ENCODE measurements at regions not wholly inside any gene's neighbourhood (a gene's known extent, or its start where the extent isn't known, plus 50 kb on each side); places are given as distances from the start of the nearest gene placed in this dataset.

GRCh38 chr2:128726236-128726635 lies 407.6 kb upstream of the HS6ST1 start:
- Histone ChIP-seq H3K36me3 (ENCODE audit: insufficient read depth, low read length, poor library complexity, severe bottlenecking) (no peaks in the 10 kb centered on the region), H3K4me3 (ENCODE audit: low read depth, low read length, poor library complexity, severe bottlenecking) (no peak overlapping the region), H3K9me3 (ENCODE audit: low read depth, low read length, poor library complexity, severe bottlenecking) (peaks cover 9% of the 10 kb centered on the region), H3K27me3 (replicated peaks; ENCODE audit: insufficient read depth, low read depth, low read length, poor library complexity) (no peaks in the 10 kb centered on the region), H3K4me1 (ENCODE audit: insufficient read depth, low read length, poor library complexity, severe bottlenecking) (no peaks in the 10 kb centered on the region), H3K27ac (ENCODE audit: low read depth, low read length, poor library complexity, severe bottlenecking) (no peak overlapping the region)
- TF ChIP-seq, protein P1, sequence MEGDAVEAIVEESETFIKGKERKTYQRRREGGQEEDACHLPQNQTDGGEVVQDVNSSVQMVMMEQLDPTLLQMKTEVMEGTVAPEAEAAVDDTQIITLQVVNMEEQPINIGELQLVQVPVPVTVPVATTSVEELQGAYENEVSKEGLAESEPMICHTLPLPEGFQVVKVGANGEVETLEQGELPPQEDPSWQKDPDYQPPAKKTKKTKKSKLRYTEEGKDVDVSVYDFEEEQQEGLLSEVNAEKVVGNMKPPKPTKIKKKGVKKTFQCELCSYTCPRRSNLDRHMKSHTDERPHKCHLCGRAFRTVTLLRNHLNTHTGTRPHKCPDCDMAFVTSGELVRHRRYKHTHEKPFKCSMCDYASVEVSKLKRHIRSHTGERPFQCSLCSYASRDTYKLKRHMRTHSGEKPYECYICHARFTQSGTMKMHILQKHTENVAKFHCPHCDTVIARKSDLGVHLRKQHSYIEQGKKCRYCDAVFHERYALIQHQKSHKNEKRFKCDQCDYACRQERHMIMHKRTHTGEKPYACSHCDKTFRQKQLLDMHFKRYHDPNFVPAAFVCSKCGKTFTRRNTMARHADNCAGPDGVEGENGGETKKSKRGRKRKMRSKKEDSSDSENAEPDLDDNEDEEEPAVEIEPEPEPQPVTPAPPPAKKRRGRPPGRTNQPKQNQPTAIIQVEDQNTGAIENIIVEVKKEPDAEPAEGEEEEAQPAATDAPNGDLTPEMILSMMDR (conservative IDR thresholded peaks at IDR 0.05; ENCODE audit: low read depth, low read length) = no peak
- TF ChIP-seq EZH2 (IDR thresholded peaks at IDR 0.05; ENCODE audit: borderline replicate concordance, low read depth, low read length, poor library complexity, severe bottlenecking) = no peak
- intact Hi-C loops (cut with micrococcal nuclease; ENCODE audit: unreplicated experiment) = no loop called here
- no TSS peak for BruUV-seq (replicated peaks)
- DNase-seq (ENCODE audit: low spot score) = no peak
- ChIA-PET POLR2A (ENCODE audit: low non-redundant PET) (no interaction called here), CTCF (no interaction called here)

- BruUV-seq (replicated peaks) = no TSS peak
- CTCF ChIA-PET = interaction anchor here (0.6 kb wide), 1 partner anchor 668 kb away, joined by 4 read pairs; no protein-coding TSS in a partner anchor
- H3K27ac ChIP-seq (ENCODE audit: low read depth, low read length, poor library complexity, severe bottlenecking) = no peak overlapping the region
- H3K4me1 ChIP-seq (ENCODE audit: insufficient read depth, low read length, poor library complexity, severe bottlenecking) = no peaks in the 10 kb centered on the region
- H3K4me3 ChIP-seq (ENCODE audit: low read depth, low read length, poor library complexity, severe bottlenecking) = no peak overlapping the region
- H3K36me3 ChIP-seq (ENCODE audit: insufficient read depth, low read length, poor library complexity, severe bottlenecking) = no peaks in the 10 kb centered on the region
- no peak for DNase-seq (ENCODE audit: low spot score)
- H3K9me3 ChIP-seq (ENCODE audit: low read depth, low read length, poor library complexity, severe bottlenecking) = peaks cover 9% of the 10 kb centered on the region
- POLR2A ChIA-PET (ENCODE audit: low non-redundant PET) = no interaction called here
- TF ChIP-seq, protein P1 (conservative IDR thresholded peaks at IDR 0.05; ENCODE audit: low read depth, low read length) = no peak
- TF ChIP-seq EZH2 (IDR thresholded peaks at IDR 0.05; ENCODE audit: borderline replicate concordance, low read depth, low read length, poor library complexity, severe bottlenecking) = no peak
- H3K27me3 ChIP-seq (replicated peaks; ENCODE audit: insufficient read depth, low read depth, low read length, poor library complexity) = no peaks in the 10 kb centered on the region
- intact Hi-C loops (cut with micrococcal nuclease; ENCODE audit: unreplicated experiment) = no loop called here
These were observed 408.2 kb upstream of the HS6ST1 start for GRCh38 chr2:128726911-128727310.

GRCh38 chr2:128727404-128727803 lies 408.7 kb upstream of the HS6ST1 start:
- Histone ChIP-seq H3K9me3 (ENCODE audit: low read depth, low read length, poor library complexity, severe bottlenecking) (peaks cover 9% of the 10 kb centered on the region), H3K4me1 (ENCODE audit: insufficient read depth, low read length, poor library complexity, severe bottlenecking) (peaks cover 2% of the 10 kb centered on the region), H3K27me3 (replicated peaks; ENCODE audit: insufficient read depth, low read depth, low read length, poor library complexity) (no peaks in the 10 kb centered on the region), H3K36me3 (ENCODE audit: insufficient read depth, low read length, poor library complexity, severe bottlenecking) (no peaks in the 10 kb centered on the region), H3K4me3 (ENCODE audit: low read depth, low read length, poor library complexity, severe bottlenecking) (no peak overlapping the region), H3K27ac (ENCODE audit: low read depth, low read length, poor library complexity, severe bottlenecking) (no peak overlapping the region)
- POLR2A ChIA-PET (ENCODE audit: low non-redundant PET) = no interaction called here
- DNase-seq (ENCODE audit: low spot score) = no peak
- TF ChIP-seq EZH2 (IDR thresholded peaks at IDR 0.05; ENCODE audit: borderline replicate concordance, low read depth, low read length, poor library complexity, severe bottlenecking) = no peak
- TF ChIP-seq, protein P1 (conservative IDR thresholded peaks at IDR 0.05; ENCODE audit: low read depth, low read length) = no peak
- intact Hi-C loops (cut with micrococcal nuclease; ENCODE audit: unreplicated experiment) = no loop called here
- no TSS peak for BruUV-seq (replicated peaks)
- CTCF ChIA-PET = interaction anchor here (0.6 kb wide), 1 partner anchor 668 kb away, joined by 4 read pairs; no protein-coding TSS in a partner anchor

Measured in A673 (cell line).